ENCODE measurements at regions not wholly inside any gene's neighbourhood (a gene's known extent, or its start where the extent isn't known, plus 50 kb on each side); places are given as distances from the start of the nearest gene placed in this dataset.

- no peak overlapping the region for H3K4me3 Mint-ChIP-seq
- no peak for TF ChIP-seq CTCF (IDR thresholded peaks at IDR 0.05)
- DNase-seq: no peak
- no peaks in the 10 kb centered on the region for H3K27me3 Mint-ChIP-seq (ENCODE audit: low read depth, poor library complexity)
- no peak overlapping the region for H3K27ac Mint-ChIP-seq
- H3K9me3 Mint-ChIP-seq: peaks cover 10% of the 10 kb centered on the region
- H3K36me3 Mint-ChIP-seq (ENCODE audit: low read depth): peaks cover 5% of the 10 kb centered on the region
- H3K4me1 Mint-ChIP-seq: peaks cover 48% of the 10 kb centered on the region
Measured at GRCh38 chr3:177600411-177600810, 403.1 kb upstream of the TBL1XR1 start.

- no peak for DNase-seq
- H3K4me3 Mint-ChIP-seq: no peak overlapping the region
Measured at GRCh38 chr3:177601152-177601551, 403.9 kb upstream of the TBL1XR1 start.

DNA sequence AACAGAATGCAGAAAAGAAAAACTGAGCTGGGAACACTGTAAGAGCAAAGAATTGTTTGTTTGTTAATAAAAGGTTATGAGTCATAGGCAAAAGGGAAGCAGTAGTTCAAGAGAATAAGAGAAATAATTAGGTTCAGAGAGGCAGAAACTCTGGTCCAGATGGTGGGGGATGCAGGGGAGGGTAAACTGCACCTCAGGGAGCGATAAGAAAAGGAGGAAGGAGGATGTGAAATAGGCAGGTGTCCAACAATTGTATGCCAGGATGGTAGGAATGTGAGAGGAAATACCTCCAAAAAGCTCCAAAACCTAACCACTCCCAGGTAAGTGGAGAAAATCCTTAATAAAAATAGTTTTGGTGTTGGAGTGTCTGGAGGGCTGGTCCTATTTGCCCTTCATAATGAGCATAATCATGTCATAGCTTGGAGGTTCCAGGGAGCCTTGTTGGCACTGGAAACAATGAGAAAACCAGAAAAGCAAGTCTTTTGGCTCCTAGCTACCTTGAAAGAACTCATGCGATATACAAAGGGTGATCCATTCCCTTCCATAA, 405.4 kb upstream of the TBL1XR1 start:
- no peak for DNase-seq
- Mint-ChIP-seq H3K9me3 (peaks cover 19% of the 10 kb centered on the region), H3K4me3 (no peak overlapping the region), H3K27ac (no peak overlapping the region), H3K4me1 (peaks cover 51% of the 10 kb centered on the region), H3K27me3 (ENCODE audit: low read depth, poor library complexity) (peaks cover 3% of the 10 kb centered on the region), H3K36me3 (ENCODE audit: low read depth) (peaks cover 10% of the 10 kb centered on the region)
- TF ChIP-seq CTCF (IDR thresholded peaks at IDR 0.05): no peak

More at GRCh38 chr3:177601152-177601551, 403.9 kb upstream of the TBL1XR1 start:
- no peak for TF ChIP-seq CTCF (IDR thresholded peaks at IDR 0.05)
- H3K27me3 Mint-ChIP-seq (ENCODE audit: low read depth, poor library complexity): no peaks in the 10 kb centered on the region
- H3K36me3 Mint-ChIP-seq (ENCODE audit: low read depth): peaks cover 10% of the 10 kb centered on the region
- H3K27ac Mint-ChIP-seq: no peak overlapping the region
- H3K9me3 Mint-ChIP-seq: peaks cover 15% of the 10 kb centered on the region
- peaks cover 48% of the 10 kb centered on the region for H3K4me1 Mint-ChIP-seq

- Mint-ChIP-seq H3K27me3 (ENCODE audit: low read depth, poor library complexity) (peaks cover 3% of the 10 kb centered on the region), H3K4me1 (peaks cover 47% of the 10 kb centered on the region), H3K9me3 (peaks cover 19% of the 10 kb centered on the region), H3K27ac (no peak overlapping the region), H3K36me3 (ENCODE audit: low read depth) (peaks cover 10% of the 10 kb centered on the region), H3K4me3 (no peak overlapping the region)
- no peak for TF ChIP-seq CTCF (IDR thresholded peaks at IDR 0.05)
- DNase-seq: no peak
Measured at GRCh38 chr3:177603148-177603603, 405.9 kb upstream of the TBL1XR1 start.

- Mint-ChIP-seq H3K4me3 (no peak overlapping the region), H3K36me3 (ENCODE audit: low read depth) (peaks cover 10% of the 10 kb centered on the region), H3K27ac (no peak overlapping the region), H3K27me3 (ENCODE audit: low read depth, poor library complexity) (peaks cover 3% of the 10 kb centered on the region), H3K4me1 (peaks cover 38% of the 10 kb centered on the region), H3K9me3 (peaks cover 19% of the 10 kb centered on the region)
- no peak for DNase-seq
- TF ChIP-seq CTCF (IDR thresholded peaks at IDR 0.05): no peak
Measured at GRCh38 chr3:177604181-177604580, 406.9 kb upstream of the TBL1XR1 start.

DNA sequence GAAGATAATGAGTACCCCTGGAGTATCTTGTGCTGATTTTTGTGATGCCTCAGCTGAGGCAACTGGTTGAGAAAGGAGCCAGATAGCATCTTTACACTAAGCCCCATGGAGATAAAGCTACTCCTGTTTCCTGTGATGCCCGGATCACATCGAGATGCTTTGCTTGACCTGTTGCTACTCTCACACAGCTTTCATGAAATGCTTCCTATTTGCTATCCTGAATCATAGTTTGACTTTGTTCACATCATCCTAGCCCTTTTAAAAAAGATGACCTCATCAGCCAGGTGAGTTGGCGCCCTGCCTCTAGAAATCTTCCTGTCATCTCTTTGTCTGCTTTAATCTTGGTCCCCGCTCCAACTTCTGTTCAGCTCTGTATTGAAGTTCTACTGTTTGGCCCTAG, 409.6 kb upstream of the TBL1XR1 start:
- TF ChIP-seq CTCF (IDR thresholded peaks at IDR 0.05): no peak
- H3K27me3 Mint-ChIP-seq (ENCODE audit: low read depth, poor library complexity): peaks cover 3% of the 10 kb centered on the region
- peaks cover 10% of the 10 kb centered on the region for H3K36me3 Mint-ChIP-seq (ENCODE audit: low read depth)
- H3K27ac Mint-ChIP-seq: peak overlapping the region; percentile 30
- peaks cover 53% of the 10 kb centered on the region for H3K4me1 Mint-ChIP-seq
- no peak for DNase-seq
- H3K9me3 Mint-ChIP-seq: peaks cover 19% of the 10 kb centered on the region
- H3K4me3 Mint-ChIP-seq: no peak overlapping the region
